ENCODE measurements at regions not wholly inside any gene's neighbourhood (a gene's known extent, or its start where the extent isn't known, plus 50 kb on each side); places are given as distances from the start of the nearest gene placed in this dataset.
"Not testable (repeated sequence)": the region's sequence is repeated elsewhere in the genome, so short reads cannot be mapped to it uniquely, and the experiment has no call there.

GRCh38 chr3:34679055-34679454, 880.6 kb downstream of the PDCD6IP start:
- TF ChIP-seq, protein P1, sequence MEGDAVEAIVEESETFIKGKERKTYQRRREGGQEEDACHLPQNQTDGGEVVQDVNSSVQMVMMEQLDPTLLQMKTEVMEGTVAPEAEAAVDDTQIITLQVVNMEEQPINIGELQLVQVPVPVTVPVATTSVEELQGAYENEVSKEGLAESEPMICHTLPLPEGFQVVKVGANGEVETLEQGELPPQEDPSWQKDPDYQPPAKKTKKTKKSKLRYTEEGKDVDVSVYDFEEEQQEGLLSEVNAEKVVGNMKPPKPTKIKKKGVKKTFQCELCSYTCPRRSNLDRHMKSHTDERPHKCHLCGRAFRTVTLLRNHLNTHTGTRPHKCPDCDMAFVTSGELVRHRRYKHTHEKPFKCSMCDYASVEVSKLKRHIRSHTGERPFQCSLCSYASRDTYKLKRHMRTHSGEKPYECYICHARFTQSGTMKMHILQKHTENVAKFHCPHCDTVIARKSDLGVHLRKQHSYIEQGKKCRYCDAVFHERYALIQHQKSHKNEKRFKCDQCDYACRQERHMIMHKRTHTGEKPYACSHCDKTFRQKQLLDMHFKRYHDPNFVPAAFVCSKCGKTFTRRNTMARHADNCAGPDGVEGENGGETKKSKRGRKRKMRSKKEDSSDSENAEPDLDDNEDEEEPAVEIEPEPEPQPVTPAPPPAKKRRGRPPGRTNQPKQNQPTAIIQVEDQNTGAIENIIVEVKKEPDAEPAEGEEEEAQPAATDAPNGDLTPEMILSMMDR (IDR thresholded peaks at IDR 0.05) = not testable (repeated sequence)
- TF ChIP-seq POLR2A (IDR thresholded peaks at IDR 0.05) = not testable (repeated sequence)

All from esophagus squamous epithelium (tissue), 4 donors.